Body of pancreas (tissue), 4 donors: ENCODE measurements at regions not wholly inside any gene's neighbourhood (a gene's known extent, or its start where the extent isn't known, plus 50 kb on each side); places are given as distances from the start of the nearest gene placed in this dataset.

ENCODE experiments used
- CTCF ChIP-seq, 7 experiments: fragments of 450-650 bp in 4 of 7; fragments of 200-600 bp in 3 of 7; sonication (generic) in 3 of 7; IDR thresholded peaks; one replicate each; pipeline ENCODE4 v1.5.1; 2016 to 2019; ENCODE audit warnings: antibody characterized with exemption in 7 of 7
- POLR2A ChIP-seq, 3 donors: fragments of 450-650 bp; IDR thresholded peaks; one replicate each; pipeline ENCODE4 v1.6.1; 2016; ENCODE audit warnings: antibody characterized with exemption in 3 of 3, mild to moderate bottlenecking in 2 of 3

GRCh38 chr13:34547929-34548328 lies 394.1 kb upstream of the NBEA start:
- TF ChIP-seq CTCF (IDR thresholded peaks at IDR 0.05): no peak
- no peak for TF ChIP-seq POLR2A (IDR thresholded peaks at IDR 0.05)
